Cardiac fibroblast (primary cell): ENCODE measurements at regions not wholly inside any gene's neighbourhood (a gene's known extent, or its start where the extent isn't known, plus 50 kb on each side); places are given as distances from the start of the nearest gene placed in this dataset.

ENCODE experiments used
- DNase-seq, 2 donors: peaks; one replicate each; pipeline versions ENCODE4 v3.0.0 to v3.0.0-alpha.2; 2010; ENCODE audit warnings: low read depth in 2 of 2
- H3K4me3 ChIP-seq, 2 donors: replicated peaks in 1 of 2; 1 replicate in 1 of 2; 2 replicates in 1 of 2; pipeline ENCODE4 v1.5.1; 2011; ENCODE audit warnings: low read depth in 2 of 2, low read length in 2 of 2, mild to moderate bottlenecking in 2 of 2, moderate library complexity in 1 of 2
- TF ChIP-seq, protein P1 (sequence below): IDR thresholded peaks from one replicate; pipeline ENCODE4 v1.5.1; 2011; ENCODE audit warnings: low read depth, mild to moderate bottlenecking, low read length, inconsistent platforms

DNA sequence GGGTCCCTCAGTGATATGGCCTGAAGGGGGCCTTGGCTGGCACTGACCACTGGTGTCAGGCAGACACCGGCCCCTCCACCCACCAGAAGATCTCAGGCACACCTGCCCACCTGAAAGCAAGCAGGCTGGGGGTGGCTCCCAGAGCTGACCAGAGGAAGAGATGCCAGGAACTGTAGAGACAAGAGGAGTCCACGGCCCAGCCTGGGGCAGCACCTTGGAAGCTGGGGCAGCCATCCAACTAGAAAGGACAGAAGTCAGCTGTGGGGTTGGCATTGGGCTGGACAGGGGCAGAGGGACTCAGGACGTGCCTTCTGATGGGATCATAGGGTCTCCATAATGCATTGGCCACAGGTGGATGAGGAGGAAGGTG lies 144.3 kb downstream of the ZNF248 start:
- H3K4me3 ChIP-seq, result no peak overlapping the region
- TF ChIP-seq, protein P1, sequence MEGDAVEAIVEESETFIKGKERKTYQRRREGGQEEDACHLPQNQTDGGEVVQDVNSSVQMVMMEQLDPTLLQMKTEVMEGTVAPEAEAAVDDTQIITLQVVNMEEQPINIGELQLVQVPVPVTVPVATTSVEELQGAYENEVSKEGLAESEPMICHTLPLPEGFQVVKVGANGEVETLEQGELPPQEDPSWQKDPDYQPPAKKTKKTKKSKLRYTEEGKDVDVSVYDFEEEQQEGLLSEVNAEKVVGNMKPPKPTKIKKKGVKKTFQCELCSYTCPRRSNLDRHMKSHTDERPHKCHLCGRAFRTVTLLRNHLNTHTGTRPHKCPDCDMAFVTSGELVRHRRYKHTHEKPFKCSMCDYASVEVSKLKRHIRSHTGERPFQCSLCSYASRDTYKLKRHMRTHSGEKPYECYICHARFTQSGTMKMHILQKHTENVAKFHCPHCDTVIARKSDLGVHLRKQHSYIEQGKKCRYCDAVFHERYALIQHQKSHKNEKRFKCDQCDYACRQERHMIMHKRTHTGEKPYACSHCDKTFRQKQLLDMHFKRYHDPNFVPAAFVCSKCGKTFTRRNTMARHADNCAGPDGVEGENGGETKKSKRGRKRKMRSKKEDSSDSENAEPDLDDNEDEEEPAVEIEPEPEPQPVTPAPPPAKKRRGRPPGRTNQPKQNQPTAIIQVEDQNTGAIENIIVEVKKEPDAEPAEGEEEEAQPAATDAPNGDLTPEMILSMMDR, result no peak
- no peak for DNase-seq

DNA sequence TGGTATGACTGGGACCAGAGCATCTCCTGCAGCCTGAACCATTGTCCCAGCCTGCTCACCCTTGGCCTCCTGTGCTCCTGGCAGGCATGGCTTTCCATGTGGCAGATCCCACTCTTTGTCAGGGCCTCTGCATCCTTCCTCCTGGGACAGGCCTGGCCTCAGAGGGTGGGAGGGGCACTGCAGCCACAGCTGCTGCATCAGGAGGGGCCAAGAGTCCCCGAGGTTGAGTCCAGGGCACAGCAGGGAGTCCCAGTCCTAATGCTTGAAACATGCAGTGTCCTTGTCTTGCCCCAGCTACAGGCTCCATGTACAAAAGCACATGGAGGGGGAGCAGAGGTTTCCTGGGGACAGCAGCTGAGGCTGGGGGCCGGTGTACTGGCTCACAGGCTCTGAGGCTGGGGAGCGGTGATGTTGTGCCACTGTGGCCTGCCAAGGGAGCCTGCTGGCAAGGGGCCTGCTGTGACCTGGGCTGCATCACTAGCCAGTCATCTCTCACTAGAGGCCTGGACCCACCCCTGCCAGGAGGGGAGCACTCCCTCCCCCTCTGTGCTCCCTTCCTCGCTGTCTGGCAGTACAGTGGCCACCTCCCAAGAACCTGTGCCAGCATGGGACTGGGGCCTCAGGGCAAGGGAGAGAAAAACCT lies 144.8 kb downstream of the ZNF248 start:
- TF ChIP-seq, protein P1, result no peak
- no peak overlapping the region for H3K4me3 ChIP-seq
- no peak for DNase-seq

DNA sequence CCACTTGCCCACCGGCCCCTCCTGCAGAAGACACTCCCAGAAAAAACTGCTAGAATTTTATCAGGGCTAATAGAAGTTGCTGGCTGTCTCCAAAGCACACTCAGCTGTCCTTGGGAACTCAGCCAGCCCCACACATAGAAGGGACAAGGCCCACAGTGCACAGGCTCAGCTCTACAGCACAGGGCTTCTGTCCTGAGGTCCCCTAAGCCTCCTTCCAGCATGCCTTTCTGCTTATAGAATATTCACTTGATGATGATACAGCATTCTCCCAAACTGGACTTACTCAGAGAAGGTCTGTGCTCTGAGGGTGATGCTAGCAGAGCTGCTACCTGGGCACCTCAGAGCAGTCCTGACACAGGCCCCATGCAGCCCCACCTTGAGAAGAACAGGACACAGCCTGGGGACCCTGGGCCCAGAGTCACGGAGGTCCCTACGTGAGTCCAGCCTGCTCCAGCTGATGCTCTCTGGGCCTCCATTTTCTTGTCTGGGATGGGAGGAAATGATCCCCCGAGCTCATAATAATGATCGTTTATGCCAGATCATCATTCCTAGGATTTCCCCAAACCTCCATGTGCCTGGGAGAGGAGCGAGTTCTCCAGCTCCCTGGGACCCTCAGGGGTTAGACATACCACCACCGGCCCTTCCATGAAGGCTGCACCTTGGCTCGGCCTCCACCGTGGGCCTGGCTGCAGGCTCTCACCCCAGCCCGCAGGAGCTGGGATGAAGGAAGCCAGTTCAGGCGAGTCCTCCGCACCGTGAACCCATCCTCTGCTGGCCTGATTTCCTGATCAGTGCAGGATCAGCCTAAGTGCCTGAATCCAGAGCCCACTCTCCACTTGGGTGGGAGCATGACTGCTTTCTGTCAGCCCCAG lies 145.6 kb downstream of the ZNF248 start:
- DNase-seq, result no peak
- TF ChIP-seq, protein P1, result no peak
- H3K4me3 ChIP-seq, result no peak overlapping the region

DNA sequence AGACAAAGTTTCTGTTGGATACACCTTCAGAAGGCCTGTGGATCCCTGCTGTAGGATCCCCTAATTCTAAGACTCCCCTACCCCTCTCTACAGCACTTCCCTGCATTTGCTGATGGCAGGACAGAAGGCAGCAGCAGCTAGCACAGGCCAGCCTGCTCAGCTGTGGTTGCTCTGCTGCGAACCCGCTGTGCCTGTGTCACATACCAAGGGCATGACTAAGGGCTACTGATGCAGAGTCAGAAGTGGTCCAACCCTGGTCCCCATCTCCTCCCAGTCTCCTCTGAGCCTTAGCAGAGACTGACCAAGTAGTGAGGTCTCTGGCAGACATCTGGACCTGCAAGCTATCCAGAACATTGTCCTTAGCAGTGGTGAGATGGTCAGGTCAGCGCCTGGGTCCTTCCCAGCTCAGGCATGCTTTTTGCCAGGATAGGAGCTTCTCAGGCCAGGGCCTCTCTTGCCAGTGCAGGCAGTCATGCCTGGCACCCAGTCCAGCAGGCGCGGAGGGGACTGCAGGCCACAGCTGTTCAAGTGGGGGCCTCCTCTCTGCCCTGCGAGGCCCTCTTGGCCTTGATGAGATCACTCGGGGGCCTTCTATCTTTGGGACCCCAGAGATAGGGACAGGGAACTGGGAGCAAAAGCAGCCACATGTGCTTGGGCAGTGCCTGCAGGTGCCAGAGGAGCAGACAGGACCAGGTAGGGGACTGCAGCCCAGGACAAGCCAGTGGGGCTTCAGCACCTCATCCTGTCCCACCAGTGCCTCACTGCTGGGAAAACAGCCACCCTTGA lies 146.4 kb downstream of the ZNF248 start:
- TF ChIP-seq, protein P1, result no peak
- peak in 1 of 2 donors; percentile 1 for DNase-seq
- H3K4me3 ChIP-seq, result no peak overlapping the region

DNA sequence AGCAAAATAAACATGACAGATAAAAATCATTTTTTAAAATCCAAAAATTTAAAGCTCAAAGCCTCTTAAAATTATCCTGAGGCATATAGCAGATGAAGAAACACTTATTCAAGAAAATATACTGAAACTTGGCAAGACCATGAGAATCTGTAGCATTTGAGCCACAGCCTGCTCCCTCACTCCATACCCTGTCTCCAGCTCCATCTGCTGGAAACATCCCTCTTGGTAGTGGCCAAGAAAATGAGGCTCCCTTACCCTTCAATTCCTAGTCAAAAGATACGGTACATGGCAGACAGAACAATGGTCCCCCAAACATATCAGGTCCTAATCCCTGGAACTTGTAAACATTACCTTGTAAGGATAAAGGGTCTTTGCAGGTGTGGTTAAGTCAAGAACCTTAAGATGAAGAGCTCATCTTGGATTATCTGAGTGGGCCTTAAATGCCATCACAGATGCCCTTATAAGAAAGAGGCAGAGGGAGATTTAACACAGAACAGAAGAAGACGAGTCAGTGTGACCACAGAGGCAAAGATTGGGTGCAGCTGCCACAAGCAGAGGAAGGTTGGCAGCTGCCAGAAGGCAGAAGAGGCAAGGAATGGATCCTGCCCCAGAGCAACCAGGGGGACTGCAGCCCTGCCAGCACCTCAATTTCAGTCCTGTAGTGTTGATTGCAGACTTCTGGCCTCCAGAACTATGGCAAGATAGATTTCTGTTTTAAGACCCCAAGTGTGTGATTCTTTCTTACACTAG lies 149.4 kb downstream of the ZNF248 start:
- no peak for DNase-seq
- TF ChIP-seq, protein P1, result no peak
- no peak overlapping the region for H3K4me3 ChIP-seq

DNA sequence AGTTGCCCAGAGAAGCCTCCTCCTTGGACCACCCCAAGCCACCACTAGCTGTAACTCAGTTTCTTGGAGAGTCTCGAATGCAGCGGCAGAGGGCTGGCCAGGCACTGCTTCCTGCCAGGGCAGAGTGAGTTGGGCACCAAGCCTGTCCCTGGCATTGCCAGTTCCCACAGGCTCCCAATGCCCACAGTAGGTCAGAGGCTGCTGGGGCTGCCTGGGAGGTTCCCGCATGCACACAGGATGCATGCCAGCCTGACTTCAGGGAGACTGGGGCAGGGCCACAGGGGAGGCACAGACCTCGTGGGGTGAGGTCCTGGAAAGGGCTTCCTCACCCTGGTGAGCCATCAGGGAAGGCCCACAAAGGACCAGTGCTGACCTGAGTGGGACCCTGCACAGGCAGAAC lies 152.8 kb downstream of the ZNF248 start:
- no peak for DNase-seq
- TF ChIP-seq, protein P1, result no peak
- H3K4me3 ChIP-seq, result no peak overlapping the region
